ENCODE measurements at regions not wholly inside any gene's neighbourhood (a gene's known extent, or its start where the extent isn't known, plus 50 kb on each side); places are given as distances from the start of the nearest gene placed in this dataset.

- BruUV-seq (replicated peaks), result no TSS peak
- Histone ChIP-seq H3K14ac (replicated peaks; ENCODE audit: low read depth, low read length) (no peak overlapping the region), H4K8ac (ENCODE audit: low read depth in 2 of 2, low read length in 2 of 2) (no peak overlapping the region), H4K5ac (ENCODE audit: low read depth, low read length) (no peak overlapping the region), H2BK15ac (ENCODE audit: low read depth, low read length) (no peak overlapping the region), H3K27me3 (ENCODE audit: control insufficient read depth, insufficient read depth, low read length) (no peaks in the 10 kb centered on the region), H3K9me1 (ENCODE audit: insufficient read depth, low read length) (no peaks in the 10 kb centered on the region), H3K4ac (ENCODE audit: low read depth, low read length) (no peak overlapping the region), H3K56ac (ENCODE audit: extremely low read depth, insufficient read depth, low read length) (no peak overlapping the region), H4K91ac (ENCODE audit: insufficient read depth, low read depth, low read length) (no peak overlapping the region), H2AK5ac (ENCODE audit: low read depth, low read length) (no peak overlapping the region), H3K9ac (ENCODE audit: low read depth, low read length) (no peak overlapping the region), H3K4me1 (ENCODE audit: control insufficient read depth, insufficient read depth, low read length) (no peaks in the 10 kb centered on the region), H4K20me1 (ENCODE audit: insufficient read depth, low read length) (no peaks in the 10 kb centered on the region), H3K4me2 (ENCODE audit: low read depth, low read length) (no peak overlapping the region), H3K79me1 (ENCODE audit: low read depth in 1 of 2, low read length in 2 of 2) (no peaks in the 10 kb centered on the region), H3K18ac (ENCODE audit: low read depth, low read length) (no peak overlapping the region), H3K27ac (ENCODE audit: insufficient read depth, low read length) (no peak overlapping the region), H3K36me3 (ENCODE audit: control insufficient read depth, insufficient read depth, low read length) (no peaks in the 10 kb centered on the region), H3K9me3 (ENCODE audit: control insufficient read depth, insufficient read depth, low read length) (peaks cover 2% of the 10 kb centered on the region), H2AFZ (replicated peaks; ENCODE audit: low read length, poor library complexity) (no peak overlapping the region), H2BK120ac (ENCODE audit: low read depth, low read length) (no peak overlapping the region), H3K23ac (ENCODE audit: low read depth, low read length) (no peak overlapping the region), H2BK20ac (ENCODE audit: low read depth, low read length) (no peak overlapping the region), H2BK5ac (ENCODE audit: low read depth, low read length, poor library complexity, severe bottlenecking) (no peak overlapping the region), H3K4me3 (ENCODE audit: insufficient read depth, low read depth, low read length) (no peak overlapping the region), H2AK9ac (replicated peaks; ENCODE audit: low read depth, low read length, poor library complexity) (no peak overlapping the region)
- DNase-seq, result no peak
- in situ Hi-C loops (cut with MboI; ENCODE audit: low sequenced_read_pairs), result no loop called here
- CTCF ChIA-PET, result no interaction called here
- dilution Hi-C loops (cut with HindIII; ENCODE audit: low sequenced_read_pairs, unreplicated experiment), result no loop called here
- WGBS, 2 experiments (ENCODE audit: extremely low coverage in 2 of 2, insufficient read length in 1 of 2), result no CpG with 5 or more reads among the region's 3 CpGs
- no peak for ATAC-seq (ENCODE audit: low read depth)
- TF ChIP-seq SMC3 (IDR thresholded peaks at IDR 0.05; ENCODE audit: low read depth, low read length) (no peak), BHLHE40 (IDR thresholded peaks at IDR 0.05; ENCODE audit: low read depth, low read length) (no peak), RCOR1 (IDR thresholded peaks at IDR 0.05; ENCODE audit: insufficient replicate concordance, low read length) (no peak), USF2 (IDR thresholded peaks at IDR 0.05; ENCODE audit: low read depth, low read length) (no peak), MAFK (IDR thresholded peaks at IDR 0.05; ENCODE audit: low read depth, low read length) (no peak), POLR2A (IDR thresholded peaks at IDR 0.05; ENCODE audit: low read depth, low read length) (no peak), CEBPB (IDR thresholded peaks at IDR 0.05; ENCODE audit: low read depth, low read length) (no peak)
- TF ChIP-seq, protein P1, sequence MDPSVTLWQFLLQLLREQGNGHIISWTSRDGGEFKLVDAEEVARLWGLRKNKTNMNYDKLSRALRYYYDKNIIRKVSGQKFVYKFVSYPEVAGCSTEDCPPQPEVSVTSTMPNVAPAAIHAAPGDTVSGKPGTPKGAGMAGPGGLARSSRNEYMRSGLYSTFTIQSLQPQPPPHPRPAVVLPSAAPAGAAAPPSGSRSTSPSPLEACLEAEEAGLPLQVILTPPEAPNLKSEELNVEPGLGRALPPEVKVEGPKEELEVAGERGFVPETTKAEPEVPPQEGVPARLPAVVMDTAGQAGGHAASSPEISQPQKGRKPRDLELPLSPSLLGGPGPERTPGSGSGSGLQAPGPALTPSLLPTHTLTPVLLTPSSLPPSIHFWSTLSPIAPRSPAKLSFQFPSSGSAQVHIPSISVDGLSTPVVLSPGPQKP (IDR thresholded peaks at IDR 0.05; ENCODE audit: borderline replicate concordance, low read depth, low read length), result no peak
- POLR2A ChIA-PET (ENCODE audit: unreplicated experiment), result no interaction called here
- intact Hi-C loops (cut with micrococcal nuclease), result no loop called here
Measured at GRCh38 chr13:22470075-22470474, 710.7 kb upstream of the SGCG start.
